Vagina (tissue), 2 donors: ENCODE measurements at regions not wholly inside any gene's neighbourhood (a gene's known extent, or its start where the extent isn't known, plus 50 kb on each side); places are given as distances from the start of the nearest gene placed in this dataset.

Experiments
- DNase-seq, 2 donors: peaks; one replicate each; pipeline ENCODE4 v3.0.0-alpha.2; 2017; ENCODE audit errors: extremely low spot score in 2 of 2
- H3K27ac ChIP-seq: fragments of 200-600 bp; sonication (generic); one replicate; pipeline ENCODE4 v1.5.1; 2019
- H3K27me3 ChIP-seq: fragments of 200-600 bp; sonication (generic); one replicate; pipeline ENCODE4 v1.5.1; 2019
- H3K36me3 ChIP-seq, 2 donors: fragments of 200-600 bp; sonication (generic); one replicate each; pipeline ENCODE4 v1.5.1; 2017 to 2019
- H3K4me1 ChIP-seq: fragments of 200-600 bp; sonication (generic); one replicate; pipeline ENCODE4 v1.5.1; 2019
- H3K4me3 ChIP-seq, 2 donors: fragments of 200-600 bp; sonication (generic); 1 replicate in 1 of 2; 2 replicates in 1 of 2; pipeline ENCODE4 v1.5.1; 2016 to 2019
- H3K9me3 ChIP-seq: fragments of 200-600 bp; sonication (generic); one replicate; pipeline ENCODE4 v1.5.1; 2019
- POLR2A ChIP-seq, 2 donors: fragments of 450-650 bp; IDR thresholded peaks; one replicate each; pipeline ENCODE4 v1.6.1; 2017; ENCODE audit warnings: antibody characterized with exemption in 2 of 2, mild to moderate bottlenecking in 2 of 2, moderate library complexity in 2 of 2
- POLR2AphosphoS5 ChIP-seq, 2 donors: sonication (generic); formaldehyde crosslinking; IDR thresholded peaks; one replicate each; pipeline ENCODE4 v1.9.0; 2017; ENCODE audit warnings: antibody characterized with exemption in 2 of 2, mild to moderate bottlenecking in 2 of 2, low read depth in 1 of 2; ENCODE audit not compliant: insufficient read depth in 1 of 2
- intact Hi-C: fragments of 100-400 bp; cut with DNase I; formaldehyde crosslinking; loops from one replicate; pipeline ENCODE4 v1.15.1; 2023
- TF ChIP-seq, protein P1 (sequence below), 3 experiments: fragments of 450-650 bp in 2 of 3; fragments of 200-600 bp in 1 of 3; sonication (generic) in 1 of 3; IDR thresholded peaks; one replicate each; pipeline ENCODE4 v1.5.1; 2017 to 2019; ENCODE audit warnings: antibody characterized with exemption in 3 of 3, mild to moderate bottlenecking in 2 of 3, moderate library complexity in 2 of 3

- H3K4me3 ChIP-seq = no peak overlapping the region
- no peaks in the 10 kb centered on the region for H3K27me3 ChIP-seq
- DNase-seq = no peak
- no peaks in the 10 kb centered on the region for H3K36me3 ChIP-seq
- TF ChIP-seq POLR2A (IDR thresholded peaks at IDR 0.05) (no peak), POLR2AphosphoS5 (IDR thresholded peaks at IDR 0.05; ENCODE audit: insufficient read depth in 1 of 2, low read depth in 1 of 2) (no peak)
- TF ChIP-seq, protein P1, sequence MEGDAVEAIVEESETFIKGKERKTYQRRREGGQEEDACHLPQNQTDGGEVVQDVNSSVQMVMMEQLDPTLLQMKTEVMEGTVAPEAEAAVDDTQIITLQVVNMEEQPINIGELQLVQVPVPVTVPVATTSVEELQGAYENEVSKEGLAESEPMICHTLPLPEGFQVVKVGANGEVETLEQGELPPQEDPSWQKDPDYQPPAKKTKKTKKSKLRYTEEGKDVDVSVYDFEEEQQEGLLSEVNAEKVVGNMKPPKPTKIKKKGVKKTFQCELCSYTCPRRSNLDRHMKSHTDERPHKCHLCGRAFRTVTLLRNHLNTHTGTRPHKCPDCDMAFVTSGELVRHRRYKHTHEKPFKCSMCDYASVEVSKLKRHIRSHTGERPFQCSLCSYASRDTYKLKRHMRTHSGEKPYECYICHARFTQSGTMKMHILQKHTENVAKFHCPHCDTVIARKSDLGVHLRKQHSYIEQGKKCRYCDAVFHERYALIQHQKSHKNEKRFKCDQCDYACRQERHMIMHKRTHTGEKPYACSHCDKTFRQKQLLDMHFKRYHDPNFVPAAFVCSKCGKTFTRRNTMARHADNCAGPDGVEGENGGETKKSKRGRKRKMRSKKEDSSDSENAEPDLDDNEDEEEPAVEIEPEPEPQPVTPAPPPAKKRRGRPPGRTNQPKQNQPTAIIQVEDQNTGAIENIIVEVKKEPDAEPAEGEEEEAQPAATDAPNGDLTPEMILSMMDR (IDR thresholded peaks at IDR 0.05) = no peak
- no peak overlapping the region for H3K27ac ChIP-seq
- intact Hi-C loops = no loop called here
- H3K9me3 ChIP-seq = no peaks in the 10 kb centered on the region
- no peaks in the 10 kb centered on the region for H3K4me1 ChIP-seq
Observed at GRCh38 chr9:18331310-18331684, 142.7 kb upstream of the ADAMTSL1 start.

- Histone ChIP-seq H3K4me3 (no peak overlapping the region), H3K9me3 (no peaks in the 10 kb centered on the region), H3K36me3 (no peaks in the 10 kb centered on the region), H3K27me3 (no peaks in the 10 kb centered on the region), H3K4me1 (no peaks in the 10 kb centered on the region), H3K27ac (no peak overlapping the region)
- intact Hi-C loops = no loop called here
- no peak for DNase-seq
- TF ChIP-seq, protein P1 (IDR thresholded peaks at IDR 0.05) = no peak
- TF ChIP-seq POLR2AphosphoS5 (IDR thresholded peaks at IDR 0.05; ENCODE audit: insufficient read depth in 1 of 2, low read depth in 1 of 2) = no peak
- TF ChIP-seq POLR2A (IDR thresholded peaks at IDR 0.05) = no peak
Observed at GRCh38 chr9:18331808-18332209, 142.1 kb upstream of the ADAMTSL1 start.

GRCh38 chr9:18333157-18333556 is 140.8 kb upstream of the ADAMTSL1 start:
- Histone ChIP-seq H3K9me3 (no peaks in the 10 kb centered on the region), H3K27ac (no peak overlapping the region), H3K4me3 (no peak overlapping the region), H3K27me3 (no peaks in the 10 kb centered on the region), H3K4me1 (no peaks in the 10 kb centered on the region), H3K36me3 (no peaks in the 10 kb centered on the region)
- no peak for DNase-seq
- TF ChIP-seq POLR2A (IDR thresholded peaks at IDR 0.05) = no peak
- TF ChIP-seq POLR2AphosphoS5 (IDR thresholded peaks at IDR 0.05; ENCODE audit: insufficient read depth in 1 of 2, low read depth in 1 of 2) = no peak
- TF ChIP-seq, protein P1 (IDR thresholded peaks at IDR 0.05) = no peak
- intact Hi-C loops = no loop called here

GRCh38 chr9:18335825-18336224 is 138.1 kb upstream of the ADAMTSL1 start:
- H3K36me3 ChIP-seq = no peaks in the 10 kb centered on the region
- H3K4me1 ChIP-seq = no peaks in the 10 kb centered on the region
- H3K27ac ChIP-seq = no peak overlapping the region
- no peaks in the 10 kb centered on the region for H3K27me3 ChIP-seq
- no peak for TF ChIP-seq POLR2A (IDR thresholded peaks at IDR 0.05)
- TF ChIP-seq, protein P1 (IDR thresholded peaks at IDR 0.05) = no peak
- no peak for TF ChIP-seq POLR2AphosphoS5 (IDR thresholded peaks at IDR 0.05; ENCODE audit: insufficient read depth in 1 of 2, low read depth in 1 of 2)
- intact Hi-C loops = no loop called here
- no peak overlapping the region for H3K4me3 ChIP-seq
- H3K9me3 ChIP-seq = no peaks in the 10 kb centered on the region
- no peak for DNase-seq

DNA sequence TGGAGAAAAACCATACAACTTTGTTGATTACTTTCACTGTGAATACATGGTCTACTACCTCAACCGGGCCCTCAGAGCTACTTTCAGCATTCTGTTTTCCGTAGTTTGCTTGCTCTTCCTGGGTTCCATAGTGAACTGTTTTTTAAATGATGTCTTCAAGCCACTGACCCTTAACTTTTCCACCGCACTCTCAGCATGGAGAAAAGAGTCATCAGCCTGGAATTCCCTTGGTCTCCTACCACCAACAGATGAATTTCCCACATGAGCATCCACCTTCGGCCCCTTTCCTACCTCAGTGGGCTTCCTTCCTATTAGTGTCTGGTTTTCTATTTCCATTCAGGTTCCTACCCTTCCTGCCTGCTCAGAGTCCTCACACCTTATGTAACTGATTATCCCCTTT is 135.9 kb upstream of the ADAMTSL1 start:
- no peaks in the 10 kb centered on the region for H3K36me3 ChIP-seq
- intact Hi-C loops = no loop called here
- no peak for DNase-seq
- no peak overlapping the region for H3K27ac ChIP-seq
- no peaks in the 10 kb centered on the region for H3K9me3 ChIP-seq
- H3K27me3 ChIP-seq = no peaks in the 10 kb centered on the region
- H3K4me3 ChIP-seq = no peak overlapping the region
- no peaks in the 10 kb centered on the region for H3K4me1 ChIP-seq
- TF ChIP-seq, protein P1 (IDR thresholded peaks at IDR 0.05) = no peak
- TF ChIP-seq POLR2AphosphoS5 (IDR thresholded peaks at IDR 0.05; ENCODE audit: insufficient read depth in 1 of 2, low read depth in 1 of 2) (no peak), POLR2A (IDR thresholded peaks at IDR 0.05) (no peak)
